HG02588 (cell line): ENCODE measurements at regions not wholly inside any gene's neighbourhood (a gene's known extent, or its start where the extent isn't known, plus 50 kb on each side); places are given as distances from the start of the nearest gene placed in this dataset.

Experiments
- ATAC-seq: cut with Tn5 transposase; IDR thresholded peaks from one replicate; pipeline ENCODE4 v1.9.1; 2021; ENCODE audit warnings: mild to moderate bottlenecking, moderate library complexity; ENCODE audit not compliant: unreplicated experiment

- ATAC-seq = no peak
Measured at GRCh38 chr17:36661047-36661666, 59.8 kb downstream of the MRM1 start.

GRCh38 chr17:36661688-36662087, 60.3 kb downstream of the MRM1 start:
- no peak for ATAC-seq

- no peak for ATAC-seq
Measured at GRCh38 chr17:36665417-36665816, 64.0 kb downstream of the MRM1 start.

- ATAC-seq = no peak
Measured at GRCh38 chr17:36667922-36668321, 66.5 kb downstream of the MRM1 start.

GRCh38 chr17:36668824-36669223, 67.4 kb downstream of the MRM1 start:
- no peak for ATAC-seq

- ATAC-seq = no peak
Measured at GRCh38 chr17:36671144-36671543, 69.8 kb downstream of the MRM1 start.

GRCh38 chr17:36672403-36672918, 71.1 kb downstream of the MRM1 start:
- ATAC-seq = no peak

- ATAC-seq = no peak
Measured at GRCh38 chr17:36673068-36673467, 71.7 kb downstream of the MRM1 start.

GRCh38 chr17:36673637-36674277, 72.4 kb downstream of the MRM1 start:
- no peak for ATAC-seq

- ATAC-seq = no peak
Measured at GRCh38 chr17:36674278-36674650, 72.9 kb downstream of the MRM1 start.

GRCh38 chr17:36675250-36675649, 73.9 kb downstream of the MRM1 start:
- no peak for ATAC-seq

- no peak for ATAC-seq
Measured at GRCh38 chr17:36675786-36676185, 74.4 kb downstream of the MRM1 start.

- ATAC-seq = no peak
Measured at GRCh38 chr17:36679815-36680467, 78.6 kb downstream of the MRM1 start.

- ATAC-seq = no peak
Measured at GRCh38 chr17:36680701-36681202, 79.4 kb downstream of the MRM1 start.

GRCh38 chr17:36682773-36683172, 81.4 kb downstream of the MRM1 start:
- no peak for ATAC-seq

GRCh38 chr17:36683387-36683786, 82.0 kb downstream of the MRM1 start:
- no peak for ATAC-seq

- ATAC-seq = no peak
Measured at GRCh38 chr17:36684134-36684533, 82.8 kb downstream of the MRM1 start.

- ATAC-seq = no peak
Measured at GRCh38 chr17:36686123-36686669, 84.8 kb downstream of the MRM1 start.

- no peak for ATAC-seq
Measured at GRCh38 chr17:36687736-36688135, 86.4 kb downstream of the MRM1 start.

GRCh38 chr17:36689089-36689667, 87.8 kb downstream of the MRM1 start:
- no peak for ATAC-seq

GRCh38 chr17:36690190-36690589, 88.8 kb downstream of the MRM1 start:
- no peak for ATAC-seq
